ENCODE measurements at regions not wholly inside any gene's neighbourhood (a gene's known extent, or its start where the extent isn't known, plus 50 kb on each side); places are given as distances from the start of the nearest gene placed in this dataset.

DNA sequence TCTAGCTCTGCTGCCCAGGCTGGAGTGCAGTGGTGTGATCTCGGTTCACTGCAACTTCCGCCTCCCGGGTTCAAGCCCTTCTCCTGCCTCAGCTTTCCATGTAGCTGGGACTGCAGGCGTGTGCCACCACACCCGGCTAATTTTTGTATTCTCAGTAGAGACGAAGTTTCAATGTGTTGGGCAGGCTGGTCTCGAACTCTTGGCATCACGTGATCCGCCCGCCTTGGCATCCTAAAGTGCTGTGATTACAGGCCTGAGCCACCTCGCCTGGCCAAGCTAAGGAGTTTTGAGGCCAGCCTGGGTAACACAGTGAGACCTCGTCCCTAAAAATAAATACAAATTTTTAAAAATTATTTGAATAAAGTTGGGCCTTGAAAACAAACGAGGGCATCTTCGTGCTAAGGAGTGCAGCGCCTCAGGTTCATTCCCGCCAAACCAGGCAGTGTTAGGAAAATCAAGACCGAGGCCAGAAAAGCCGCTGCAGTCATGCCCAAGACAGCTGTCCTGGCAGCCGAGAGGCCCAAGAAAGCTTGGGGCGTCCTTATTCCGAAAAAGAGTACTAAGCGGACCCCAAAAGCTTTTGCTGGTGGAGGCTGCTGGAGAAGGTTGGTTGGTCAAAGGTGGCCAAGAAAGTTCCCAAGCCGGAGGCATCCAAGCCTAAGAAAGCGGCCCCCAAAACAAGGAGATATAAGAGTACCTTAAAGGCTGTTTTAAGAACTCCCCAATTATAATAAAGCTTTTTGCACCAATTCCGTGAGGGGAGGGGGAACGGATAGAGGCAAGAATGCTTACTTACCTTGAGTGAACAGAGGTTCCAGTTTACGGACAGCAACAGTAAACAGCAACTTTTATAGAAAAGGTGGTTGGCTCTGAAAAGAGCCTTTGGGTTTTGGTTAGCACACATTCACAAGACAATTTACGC lies 109.0 kb downstream of the HFE start:
- peaks cover 28% of the 10 kb centered on the region for H3K4me1 ChIP-seq (ENCODE audit: low read depth, poor library complexity, severe bottlenecking)
- no peak overlapping the region for H3K4me3 ChIP-seq (IDR thresholded peaks at IDR 0.05; ENCODE audit: insufficient read depth, low read depth, low read length)
- H2AFZ ChIP-seq (ENCODE audit: low read depth), result no peak overlapping the region
- no peaks in the 10 kb centered on the region for H3K27me3 ChIP-seq (ENCODE audit: insufficient read depth, low read depth)
- peak overlapping the region; percentile 99 for H3K27ac ChIP-seq
- no peak for TF ChIP-seq CTCF (conservative IDR thresholded peaks at IDR 0.05; ENCODE audit: low read depth, low read length)
- no peaks in the 10 kb centered on the region for H4K20me1 ChIP-seq (ENCODE audit: insufficient read depth)
- H3K36me3 ChIP-seq (ENCODE audit: insufficient read depth), result no peaks in the 10 kb centered on the region
- peak overlapping the region; percentile 73 for H3K4me2 ChIP-seq
- H3K9ac ChIP-seq, result peak overlapping the region; percentile 100
- H3K79me2 ChIP-seq (ENCODE audit: insufficient read depth, low read depth), result peaks cover 57% of the 10 kb centered on the region

DNA sequence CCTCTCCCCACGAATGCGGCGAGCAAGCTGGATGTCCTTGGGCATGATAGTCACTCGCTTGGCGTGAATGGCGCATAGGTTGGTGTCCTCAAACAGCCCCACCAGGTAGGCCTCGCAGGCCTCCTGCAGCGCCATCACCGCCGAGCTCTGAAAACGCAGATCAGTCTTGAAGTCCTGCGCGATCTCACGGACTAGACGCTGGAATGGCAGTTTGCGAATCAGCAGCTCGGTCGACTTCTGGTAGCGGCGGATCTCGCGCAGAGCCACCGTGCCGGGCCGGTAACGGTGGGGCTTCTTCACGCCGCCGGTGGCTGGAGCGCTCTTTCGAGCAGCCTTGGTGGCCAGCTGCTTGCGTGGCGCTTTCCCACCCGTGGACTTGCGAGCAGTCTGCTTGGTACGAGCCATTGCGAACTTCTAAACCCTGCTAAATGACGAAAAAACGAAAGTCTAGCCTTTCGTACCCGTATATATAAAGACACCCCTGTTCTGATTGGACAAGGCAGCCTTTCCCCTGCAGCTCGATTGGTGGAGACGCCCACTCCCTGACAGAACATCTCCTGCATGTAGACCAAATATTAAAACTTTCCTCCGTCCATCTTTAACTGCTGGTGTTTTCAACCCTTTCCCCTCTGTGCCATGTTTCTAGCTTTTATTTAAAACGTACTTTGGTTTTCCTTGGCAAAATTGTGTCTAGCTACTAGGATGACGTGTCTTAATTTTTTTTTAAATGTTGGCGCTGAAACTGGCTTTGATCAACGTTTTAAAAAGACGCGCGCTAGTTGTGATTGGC lies 109.8 kb downstream of the HFE start:
- H3K4me1 ChIP-seq (ENCODE audit: low read depth, poor library complexity, severe bottlenecking), result peaks cover 34% of the 10 kb centered on the region
- peak overlapping the region; percentile 99 for H3K27ac ChIP-seq
- H3K4me3 ChIP-seq (IDR thresholded peaks at IDR 0.05; ENCODE audit: insufficient read depth, low read depth, low read length), result no peak overlapping the region
- no peaks in the 10 kb centered on the region for H4K20me1 ChIP-seq (ENCODE audit: insufficient read depth)
- H3K4me2 ChIP-seq, result peak overlapping the region; percentile 73
- H2AFZ ChIP-seq (ENCODE audit: low read depth), result no peak overlapping the region
- H3K27me3 ChIP-seq (ENCODE audit: insufficient read depth, low read depth), result no peaks in the 10 kb centered on the region
- H3K9ac ChIP-seq, result peak overlapping the region; percentile 100
- no peaks in the 10 kb centered on the region for H3K36me3 ChIP-seq (ENCODE audit: insufficient read depth)
- H3K79me2 ChIP-seq (ENCODE audit: insufficient read depth, low read depth), result peaks cover 60% of the 10 kb centered on the region
- TF ChIP-seq CTCF (conservative IDR thresholded peaks at IDR 0.05; ENCODE audit: low read depth, low read length), result no peak

GRCh38 chr6:26197636-26197932 lies 110.4 kb downstream of the HFE start:
- Histone ChIP-seq H3K27me3 (ENCODE audit: insufficient read depth, low read depth) (no peaks in the 10 kb centered on the region), H3K4me2 (peak overlapping the region; percentile 73), H2AFZ (ENCODE audit: low read depth) (no peak overlapping the region), H3K27ac (peak overlapping the region; percentile 99), H3K4me1 (ENCODE audit: low read depth, poor library complexity, severe bottlenecking) (peaks cover 34% of the 10 kb centered on the region), H3K79me2 (ENCODE audit: insufficient read depth, low read depth) (peaks cover 60% of the 10 kb centered on the region), H4K20me1 (ENCODE audit: insufficient read depth) (no peaks in the 10 kb centered on the region), H3K9ac (peak overlapping the region; percentile 100), H3K36me3 (ENCODE audit: insufficient read depth) (no peaks in the 10 kb centered on the region), H3K4me3 (IDR thresholded peaks at IDR 0.05; ENCODE audit: insufficient read depth, low read depth, low read length) (no peak overlapping the region)
- no peak for TF ChIP-seq CTCF (conservative IDR thresholded peaks at IDR 0.05; ENCODE audit: low read depth, low read length)

GRCh38 chr6:26197933-26198721 lies 110.9 kb downstream of the HFE start:
- peaks cover 59% of the 10 kb centered on the region for H3K79me2 ChIP-seq (ENCODE audit: insufficient read depth, low read depth)
- H3K4me1 ChIP-seq (ENCODE audit: low read depth, poor library complexity, severe bottlenecking), result peaks cover 33% of the 10 kb centered on the region
- H3K4me3 ChIP-seq (IDR thresholded peaks at IDR 0.05; ENCODE audit: insufficient read depth, low read depth, low read length), result no peak overlapping the region
- no peaks in the 10 kb centered on the region for H3K27me3 ChIP-seq (ENCODE audit: insufficient read depth, low read depth)
- no peaks in the 10 kb centered on the region for H4K20me1 ChIP-seq (ENCODE audit: insufficient read depth)
- H3K27ac ChIP-seq, result peak overlapping the region; percentile 99
- H3K9ac ChIP-seq, result peak overlapping the region; percentile 100
- peak overlapping the region; percentile 73 for H3K4me2 ChIP-seq
- TF ChIP-seq CTCF (conservative IDR thresholded peaks at IDR 0.05; ENCODE audit: low read depth, low read length), result no peak
- no peaks in the 10 kb centered on the region for H3K36me3 ChIP-seq (ENCODE audit: insufficient read depth)
- H2AFZ ChIP-seq (ENCODE audit: low read depth), result no peak overlapping the region
